AG10803 (cell line): ENCODE measurements at regions not wholly inside any gene's neighbourhood (a gene's known extent, or its start where the extent isn't known, plus 50 kb on each side); places are given as distances from the start of the nearest gene placed in this dataset.

ENCODE experiments used
- DNase-seq: peaks from one replicate; pipeline ENCODE4 v3.0.0; 2010; ENCODE audit warnings: low read depth
- H3K4me3 ChIP-seq: 2 replicates; pipeline ENCODE4 v1.5.1; 2011; ENCODE audit warnings: mild to moderate bottlenecking, low read length, control low read depth
- TF ChIP-seq, protein P1 (sequence below): conservative IDR thresholded peaks from 2 replicates; pipeline ENCODE4 v1.5.1; 2011; ENCODE audit warnings: mild to moderate bottlenecking, low read length, control low read depth, inconsistent platforms

DNA sequence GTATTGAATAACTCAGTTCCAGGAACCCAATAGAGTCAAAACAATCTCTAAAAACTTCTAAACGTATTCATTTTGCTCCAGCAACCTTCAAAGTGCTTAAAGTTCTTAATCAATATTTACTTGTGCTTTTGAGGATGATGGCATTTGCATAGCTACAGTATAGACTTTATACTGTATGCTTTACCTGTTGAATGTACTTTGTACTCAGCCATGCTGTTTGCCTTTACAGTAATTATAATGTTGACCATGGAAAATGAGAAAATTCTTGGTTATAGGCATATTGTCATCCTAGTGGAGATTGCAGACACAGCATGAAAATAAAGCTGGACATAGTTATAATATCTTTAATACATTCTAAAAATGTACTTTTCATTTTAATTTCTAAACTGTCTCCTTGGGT, 762.7 kb upstream of the PHF14 start:
- TF ChIP-seq, protein P1, sequence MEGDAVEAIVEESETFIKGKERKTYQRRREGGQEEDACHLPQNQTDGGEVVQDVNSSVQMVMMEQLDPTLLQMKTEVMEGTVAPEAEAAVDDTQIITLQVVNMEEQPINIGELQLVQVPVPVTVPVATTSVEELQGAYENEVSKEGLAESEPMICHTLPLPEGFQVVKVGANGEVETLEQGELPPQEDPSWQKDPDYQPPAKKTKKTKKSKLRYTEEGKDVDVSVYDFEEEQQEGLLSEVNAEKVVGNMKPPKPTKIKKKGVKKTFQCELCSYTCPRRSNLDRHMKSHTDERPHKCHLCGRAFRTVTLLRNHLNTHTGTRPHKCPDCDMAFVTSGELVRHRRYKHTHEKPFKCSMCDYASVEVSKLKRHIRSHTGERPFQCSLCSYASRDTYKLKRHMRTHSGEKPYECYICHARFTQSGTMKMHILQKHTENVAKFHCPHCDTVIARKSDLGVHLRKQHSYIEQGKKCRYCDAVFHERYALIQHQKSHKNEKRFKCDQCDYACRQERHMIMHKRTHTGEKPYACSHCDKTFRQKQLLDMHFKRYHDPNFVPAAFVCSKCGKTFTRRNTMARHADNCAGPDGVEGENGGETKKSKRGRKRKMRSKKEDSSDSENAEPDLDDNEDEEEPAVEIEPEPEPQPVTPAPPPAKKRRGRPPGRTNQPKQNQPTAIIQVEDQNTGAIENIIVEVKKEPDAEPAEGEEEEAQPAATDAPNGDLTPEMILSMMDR, result no peak
- no peak for DNase-seq
- H3K4me3 ChIP-seq, result no peak overlapping the region

DNA sequence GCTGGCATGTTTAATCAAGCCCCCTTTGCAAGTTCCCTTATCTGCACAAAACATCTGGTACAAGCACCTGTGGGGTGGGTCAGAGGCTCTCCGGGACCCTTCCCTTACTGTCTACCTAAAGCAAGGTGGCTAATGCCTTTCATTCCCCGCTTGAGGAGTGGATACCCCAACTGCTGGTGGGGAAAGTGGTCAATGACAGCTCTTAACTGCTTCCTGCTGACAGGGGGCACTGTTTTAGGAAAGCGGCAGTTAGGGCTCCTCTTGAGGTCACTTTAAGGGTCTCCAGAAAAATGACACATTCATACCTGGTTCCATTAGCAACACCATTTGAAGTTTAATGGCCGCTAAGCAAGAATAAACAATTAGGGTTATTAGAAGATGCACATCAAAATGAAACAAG, 761.8 kb upstream of the PHF14 start:
- DNase-seq, result no peak
- H3K4me3 ChIP-seq, result no peak overlapping the region
- TF ChIP-seq, protein P1, result no peak

DNA sequence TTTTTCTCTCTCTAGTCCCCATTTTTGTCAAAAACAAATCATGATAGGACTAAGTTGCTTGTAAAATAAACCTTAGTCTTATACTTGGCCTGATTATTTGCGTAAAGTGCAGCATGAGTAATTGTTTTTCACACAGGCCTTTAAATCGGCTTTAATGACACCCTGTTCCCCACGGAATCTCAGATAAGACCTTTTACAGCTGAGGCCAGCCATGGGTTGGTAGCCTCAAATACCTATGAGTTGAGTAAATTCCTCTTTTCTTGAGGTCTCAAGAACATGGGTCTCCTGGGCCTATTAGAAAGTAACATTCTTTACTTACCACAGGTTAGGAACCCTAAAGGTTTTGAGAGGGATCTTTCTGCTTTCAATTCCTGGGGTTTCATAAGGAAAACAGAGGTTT, 761.0 kb upstream of the PHF14 start:
- no peak overlapping the region for H3K4me3 ChIP-seq
- no peak for DNase-seq
- TF ChIP-seq, protein P1, result no peak

DNA sequence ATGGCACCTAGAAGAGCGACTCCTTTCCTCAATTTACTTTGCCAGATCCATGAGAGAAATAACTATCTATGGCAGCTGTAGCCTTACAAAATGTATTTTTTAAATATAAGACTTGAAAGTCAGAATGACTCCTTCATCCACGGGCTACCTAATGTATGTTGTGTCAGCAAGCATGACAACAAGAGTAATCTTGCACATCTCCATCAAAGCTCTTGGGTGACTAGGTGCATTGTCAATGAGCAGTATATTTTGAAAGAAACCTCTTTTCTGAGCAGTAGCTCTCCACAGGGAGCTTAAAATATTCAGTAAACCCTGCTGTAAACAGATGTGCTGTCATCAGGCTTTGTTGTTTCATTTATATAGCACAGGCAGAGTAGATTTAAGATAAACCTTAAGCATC, 757.2 kb upstream of the PHF14 start:
- H3K4me3 ChIP-seq, result no peak overlapping the region
- TF ChIP-seq, protein P1, result no peak
- DNase-seq, result no peak

DNA sequence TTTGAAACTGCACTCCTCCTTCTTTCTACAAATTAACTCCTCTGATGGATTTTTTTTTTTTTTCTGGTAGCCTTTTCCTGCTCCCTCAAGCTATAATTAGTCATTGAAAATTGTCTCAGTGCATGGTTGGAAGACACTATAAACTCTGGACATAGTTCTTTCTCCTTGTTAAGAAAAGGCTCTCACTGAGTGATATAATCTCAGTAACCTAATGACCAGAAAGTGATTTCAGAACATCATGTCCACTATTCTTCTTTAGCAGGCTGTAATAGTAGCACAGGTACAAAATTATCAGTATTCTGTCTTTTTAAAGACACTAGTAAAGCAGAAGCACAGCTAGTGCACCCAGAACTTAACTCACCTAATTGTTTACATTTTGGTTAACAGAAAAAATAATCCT, 752.6 kb upstream of the PHF14 start:
- no peak overlapping the region for H3K4me3 ChIP-seq
- DNase-seq, result no peak
- TF ChIP-seq, protein P1, result no peak

DNA sequence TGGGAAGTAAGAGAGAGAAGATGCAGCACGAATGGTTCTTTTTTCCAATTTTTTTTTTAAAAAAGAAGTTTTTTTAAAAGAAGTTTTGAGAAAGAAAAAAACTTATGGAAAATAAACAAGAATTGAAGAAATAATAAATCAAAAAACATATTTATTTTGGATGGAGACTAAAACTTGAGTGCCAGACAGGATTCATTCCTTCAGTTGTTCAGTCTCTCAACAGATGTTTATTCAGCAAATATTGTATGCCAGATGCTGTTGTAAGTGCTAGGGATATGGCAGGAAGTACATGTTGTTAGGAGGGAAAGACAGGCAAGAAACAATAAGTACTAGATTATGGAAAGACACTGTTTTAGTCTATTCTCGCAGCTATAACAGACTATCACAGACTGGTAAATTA, 750.7 kb upstream of the PHF14 start:
- no peak overlapping the region for H3K4me3 ChIP-seq
- no peak for DNase-seq
- TF ChIP-seq, protein P1, result no peak

DNA sequence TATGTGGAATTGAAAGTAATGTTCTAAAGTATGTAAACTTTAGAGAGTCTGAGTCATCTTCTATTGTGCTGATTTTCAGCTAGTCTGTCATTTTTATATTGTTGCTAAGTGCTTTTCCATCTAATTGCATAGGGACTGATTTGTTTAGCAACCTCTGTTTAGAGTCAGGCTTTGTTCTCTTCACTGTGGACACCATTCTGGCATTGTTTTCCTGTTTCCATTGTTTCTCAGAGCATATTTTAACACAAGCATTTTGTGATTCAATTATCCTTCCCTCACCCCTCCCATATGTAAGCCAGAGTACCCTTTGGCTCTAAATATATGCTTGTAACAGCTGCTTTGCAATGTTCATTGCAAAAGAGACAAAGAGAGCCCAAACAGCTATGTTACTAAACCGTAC, 748.4 kb upstream of the PHF14 start:
- H3K4me3 ChIP-seq, result no peak overlapping the region
- DNase-seq, result no peak
- TF ChIP-seq, protein P1, result no peak
